HG02678 (cell line): ENCODE measurements at regions not wholly inside any gene's neighbourhood (a gene's known extent, or its start where the extent isn't known, plus 50 kb on each side); places are given as distances from the start of the nearest gene placed in this dataset.
A peak's percentile ranks its signal among the peaks of the same experiment; 100 is the strongest.
"Not testable (repeated sequence)": the region's sequence is repeated elsewhere in the genome, so short reads cannot be mapped to it uniquely, and the experiment has no call there.

Source experiments
- ATAC-seq: cut with Tn5 transposase; IDR thresholded peaks from one replicate; pipeline ENCODE4 v1.9.1; 2021; ENCODE audit warnings: mild to moderate bottlenecking, moderate library complexity; ENCODE audit not compliant: unreplicated experiment

DNA sequence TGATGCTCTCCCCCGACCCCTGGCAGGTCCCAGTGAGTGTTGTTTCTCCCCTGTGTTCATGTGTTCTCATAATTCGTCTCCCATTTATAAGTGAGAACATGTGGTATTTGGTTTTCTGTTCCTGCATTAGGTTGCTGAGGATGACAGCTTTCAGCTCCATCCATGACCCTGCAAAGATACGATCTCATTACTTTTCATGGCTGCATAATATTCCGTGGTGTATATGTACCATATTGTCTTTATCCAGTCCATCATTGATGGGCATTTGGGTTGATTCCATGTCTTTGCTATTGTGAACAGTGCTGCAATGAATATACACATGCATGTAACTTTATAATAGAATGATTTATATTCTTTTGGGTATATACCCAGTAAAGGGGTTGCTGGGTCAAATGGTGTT, 321.5 kb downstream of the EMP1 start:
- ATAC-seq: not testable (repeated sequence)

GRCh38 chr12:13509740-13510139, 313.2 kb downstream of the EMP1 start:
- no peak for ATAC-seq

DNA sequence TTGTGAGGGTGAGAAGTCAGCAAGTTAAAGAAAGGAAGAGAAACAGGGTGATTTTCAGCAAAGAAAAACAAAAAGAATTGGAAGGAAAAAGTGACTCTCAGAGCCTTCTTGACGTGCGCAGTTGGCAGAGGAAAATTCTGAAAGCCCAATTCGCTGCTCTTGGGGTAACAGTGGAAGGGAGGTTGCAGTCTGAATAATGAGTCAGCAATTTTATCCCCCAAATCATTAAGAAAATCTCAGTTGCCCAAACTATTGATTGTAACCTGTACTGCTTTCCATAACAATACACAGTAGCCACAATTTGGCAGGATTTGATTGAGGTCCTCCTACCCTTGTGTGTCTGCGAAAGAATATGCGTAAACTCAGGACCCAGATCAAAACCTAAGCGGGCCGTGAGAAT, 309.1 kb downstream of the EMP1 start:
- no peak for ATAC-seq

DNA sequence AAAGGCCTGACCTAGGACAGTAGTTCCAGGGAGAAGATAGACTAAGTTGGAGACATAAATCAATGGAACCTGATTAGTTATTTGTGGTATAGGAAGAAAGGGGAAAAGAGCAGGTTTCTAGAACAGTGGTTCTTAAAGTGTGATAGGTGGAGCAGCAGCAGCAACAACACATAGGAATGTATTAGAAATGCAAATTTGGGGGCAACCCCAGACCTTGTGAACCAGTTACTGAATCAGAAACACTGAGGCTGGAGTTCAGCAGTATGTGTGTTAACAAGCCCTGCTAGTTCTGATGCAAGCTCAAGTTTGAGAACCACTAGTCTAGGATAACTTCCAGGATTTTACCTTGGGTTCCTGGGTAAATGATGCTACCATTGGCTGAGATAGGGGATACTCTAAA, 308.7 kb downstream of the EMP1 start:
- no peak for ATAC-seq

- ATAC-seq: no peak
These were observed 308.2 kb downstream of the EMP1 start for GRCh38 chr12:13504736-13505135.

- no peak for ATAC-seq
These were observed 307.5 kb downstream of the EMP1 start for GRCh38 chr12:13504074-13504473.

DNA sequence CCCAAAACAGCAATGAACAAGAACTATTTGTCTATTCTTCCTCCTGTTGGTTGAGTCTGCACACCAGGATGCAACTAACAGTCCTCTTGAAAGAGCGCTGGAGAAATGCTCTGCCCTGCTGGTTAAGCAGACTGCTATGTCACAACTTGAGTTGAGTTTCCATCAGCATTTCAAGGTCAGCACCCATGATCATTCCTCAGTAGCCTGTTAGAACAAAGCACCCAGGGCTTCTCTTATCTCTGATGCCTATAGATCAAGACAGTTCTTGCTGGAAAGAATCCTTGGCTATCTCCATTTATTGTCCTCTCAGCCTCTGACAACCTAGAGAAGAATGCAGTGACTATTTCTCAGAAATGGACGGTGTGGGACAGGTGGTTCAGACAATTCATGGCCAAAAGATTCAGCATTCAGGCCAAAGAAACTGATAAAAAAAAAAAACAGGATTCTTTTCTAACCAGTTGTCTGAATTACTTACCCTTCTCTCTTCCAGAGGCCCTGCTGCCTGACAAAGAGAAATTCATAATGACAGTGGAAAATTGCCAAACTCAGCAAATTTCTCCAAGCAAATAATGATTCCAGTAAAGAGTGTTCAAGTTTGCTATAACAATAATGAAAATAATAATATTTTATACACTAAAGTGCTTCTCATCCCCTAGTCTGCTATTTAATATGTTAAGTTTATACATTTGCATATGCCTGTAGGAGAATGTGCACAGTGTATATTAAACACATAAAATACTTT, 306.7 kb downstream of the EMP1 start:
- no peak for ATAC-seq

GRCh38 chr12:13499008-13499407, 302.5 kb downstream of the EMP1 start:
- ATAC-seq: no peak

- no peak for ATAC-seq
These were observed 299.6 kb downstream of the EMP1 start for GRCh38 chr12:13496111-13496510.

DNA sequence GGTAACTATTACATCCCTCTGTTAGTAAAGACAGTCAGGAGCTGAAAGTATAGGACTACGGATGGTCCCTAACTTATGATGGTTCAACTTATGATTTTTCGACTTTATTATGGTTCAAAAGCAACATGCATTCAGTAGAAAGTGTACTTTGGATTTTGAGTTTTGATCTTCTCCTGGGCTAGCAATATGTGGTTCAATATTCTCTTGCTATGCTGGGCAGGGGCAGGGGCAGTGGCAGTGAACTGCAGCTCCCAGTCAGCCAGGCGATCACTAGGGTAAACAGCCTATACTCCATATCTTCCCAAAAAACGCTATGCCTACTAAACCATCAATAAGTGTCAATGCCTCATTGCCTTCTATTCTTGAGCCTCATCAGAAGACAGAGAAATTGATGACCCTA, 292.7 kb downstream of the EMP1 start:
- ATAC-seq: no peak

DNA sequence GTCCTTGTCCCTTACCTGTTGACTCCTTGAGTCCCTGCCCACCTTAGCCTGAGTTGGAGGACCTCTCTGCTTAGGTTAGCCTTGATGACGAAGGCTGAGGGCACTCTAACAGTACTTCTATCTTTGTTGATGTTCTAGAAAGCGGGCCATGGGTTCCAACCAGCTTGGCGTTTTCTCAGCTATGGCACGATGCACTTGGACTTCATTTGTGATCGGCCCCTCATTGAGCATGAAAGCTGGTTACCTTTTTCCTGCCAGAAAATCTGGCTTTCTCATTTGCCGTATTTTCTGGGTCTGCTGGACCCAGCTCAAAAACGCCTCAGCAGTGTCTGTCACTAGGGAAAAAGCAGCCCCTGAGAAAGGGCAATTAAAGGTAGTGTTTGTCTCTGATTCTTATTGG, 290.8 kb downstream of the EMP1 start:
- no peak for ATAC-seq

GRCh38 chr12:13486794-13487193, 290.3 kb downstream of the EMP1 start:
- no peak for ATAC-seq

DNA sequence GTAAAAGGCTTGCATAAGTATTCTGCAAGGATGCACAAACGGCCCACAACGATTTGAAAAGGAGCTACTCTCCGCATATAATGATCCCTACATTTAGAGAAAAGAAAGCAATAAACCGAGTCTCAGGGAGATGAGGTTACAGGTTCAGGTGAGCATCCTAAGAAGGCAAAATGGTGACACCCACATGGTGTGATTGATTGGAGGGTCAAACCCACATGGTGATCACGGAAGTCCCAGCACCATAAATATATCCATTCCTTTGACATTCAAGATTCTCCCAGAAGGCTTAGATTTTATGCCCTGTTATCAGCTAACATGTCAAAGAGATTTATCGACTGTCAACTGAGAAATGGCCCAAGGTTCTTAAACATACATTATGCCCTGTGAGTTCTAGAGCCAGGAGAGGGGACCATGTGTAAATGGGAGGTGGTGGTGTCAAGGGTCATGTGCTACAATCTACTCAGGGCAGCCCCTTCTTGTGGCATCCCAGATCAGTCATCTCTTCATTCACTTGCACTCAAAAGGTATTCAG, 282.2 kb downstream of the EMP1 start:
- ATAC-seq: no peak

DNA sequence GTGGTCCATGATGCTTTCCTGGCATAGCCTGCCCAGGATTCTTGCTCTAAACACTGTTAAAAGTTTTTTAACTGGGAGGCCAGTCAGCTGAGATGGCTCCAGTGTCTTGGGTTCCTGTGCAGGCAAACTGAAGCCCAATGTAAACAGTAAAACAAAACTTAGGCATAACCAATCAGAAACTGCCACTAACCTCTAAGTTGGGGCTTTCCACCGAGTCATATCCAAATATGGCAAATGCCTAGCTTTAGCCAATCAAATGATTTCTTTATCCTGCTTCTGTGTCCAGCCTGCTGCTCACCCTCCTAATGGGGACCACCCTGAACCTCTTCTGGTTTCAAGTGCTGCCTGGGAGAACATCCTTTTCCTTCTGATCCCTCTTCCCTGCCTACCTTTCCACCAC, 277.9 kb downstream of the EMP1 start:
- ATAC-seq: no peak

GRCh38 chr12:13472690-13473089, 276.2 kb downstream of the EMP1 start:
- peak; percentile 98 for ATAC-seq

DNA sequence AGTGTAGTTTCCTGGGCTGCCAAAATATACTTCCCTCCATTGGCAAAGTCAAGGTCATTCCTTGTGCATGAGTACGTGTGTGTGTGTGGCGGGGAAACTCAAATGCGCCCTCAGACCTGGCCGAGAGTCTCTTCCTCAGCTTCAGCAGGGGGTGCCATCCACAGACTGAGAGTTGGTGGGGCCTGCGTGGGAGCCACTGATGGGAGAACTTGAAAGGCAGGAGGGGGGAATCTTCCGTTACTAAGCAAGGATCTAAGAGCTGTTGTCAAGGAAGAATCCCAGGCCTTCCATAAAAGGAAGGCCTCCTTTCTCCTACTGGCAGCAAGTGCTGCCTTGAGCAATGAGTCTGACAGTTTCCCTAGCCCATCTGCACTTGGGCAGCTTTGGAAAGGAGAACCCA, 274.9 kb downstream of the EMP1 start:
- ATAC-seq: no peak

DNA sequence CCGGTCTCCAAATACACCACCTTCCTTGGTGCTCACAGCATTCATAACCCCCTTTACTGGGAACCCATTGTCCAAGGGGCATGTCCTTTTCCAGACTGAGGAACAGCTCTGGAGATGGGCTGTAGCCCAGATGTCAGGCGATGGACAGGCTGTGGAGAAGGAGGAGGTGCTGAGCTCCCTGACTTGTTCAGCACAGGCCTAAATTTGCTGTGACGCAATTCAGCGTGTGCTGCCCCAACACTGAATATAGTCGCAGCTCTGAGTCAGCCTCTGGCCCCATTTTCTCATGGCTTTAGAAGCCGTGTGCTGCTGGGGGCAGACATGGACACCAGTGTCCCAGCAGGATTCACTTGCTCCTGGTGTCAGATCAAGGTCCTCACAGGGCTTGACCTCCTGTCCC, 269.1 kb downstream of the EMP1 start:
- ATAC-seq: no peak

DNA sequence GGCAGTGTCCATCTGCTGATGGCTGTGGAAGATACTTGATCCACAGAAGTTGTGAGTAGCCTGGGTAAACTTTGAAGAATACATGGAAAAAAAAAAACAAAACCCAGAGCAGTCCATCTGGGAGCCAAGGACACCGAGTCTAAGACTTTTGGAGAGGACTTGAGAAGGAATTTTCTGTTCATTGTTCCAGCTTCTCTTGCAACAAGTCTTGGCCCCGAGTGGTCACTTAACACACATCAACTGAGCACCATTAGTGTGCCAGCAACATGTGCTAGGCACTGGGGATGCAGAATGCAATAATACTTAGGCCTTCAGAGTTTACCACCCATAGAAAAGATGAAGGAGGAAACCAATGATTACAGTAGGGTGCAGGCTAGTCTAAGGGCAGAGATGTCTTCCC, 266.7 kb downstream of the EMP1 start:
- no peak for ATAC-seq

DNA sequence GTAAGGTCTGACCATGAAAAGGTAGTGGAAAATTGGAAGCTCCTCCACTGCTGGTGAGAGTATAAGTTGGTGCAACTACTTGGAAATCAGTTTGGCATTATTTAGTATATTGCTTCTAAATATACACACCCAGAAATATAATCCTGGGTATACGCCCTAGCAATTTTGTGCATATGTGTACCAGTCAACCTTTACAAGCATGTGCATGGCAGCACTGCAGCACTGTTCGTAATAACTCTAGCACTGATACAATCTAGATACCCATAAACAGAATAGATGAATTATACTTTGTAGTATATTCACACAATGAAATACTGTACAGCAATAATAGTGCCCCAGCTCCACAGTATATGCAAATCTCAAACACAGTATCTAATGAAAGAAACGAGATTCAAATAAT, 265.9 kb downstream of the EMP1 start:
- ATAC-seq: no peak

GRCh38 chr12:13455778-13456144, 259.2 kb downstream of the EMP1 start:
- no peak for ATAC-seq

DNA sequence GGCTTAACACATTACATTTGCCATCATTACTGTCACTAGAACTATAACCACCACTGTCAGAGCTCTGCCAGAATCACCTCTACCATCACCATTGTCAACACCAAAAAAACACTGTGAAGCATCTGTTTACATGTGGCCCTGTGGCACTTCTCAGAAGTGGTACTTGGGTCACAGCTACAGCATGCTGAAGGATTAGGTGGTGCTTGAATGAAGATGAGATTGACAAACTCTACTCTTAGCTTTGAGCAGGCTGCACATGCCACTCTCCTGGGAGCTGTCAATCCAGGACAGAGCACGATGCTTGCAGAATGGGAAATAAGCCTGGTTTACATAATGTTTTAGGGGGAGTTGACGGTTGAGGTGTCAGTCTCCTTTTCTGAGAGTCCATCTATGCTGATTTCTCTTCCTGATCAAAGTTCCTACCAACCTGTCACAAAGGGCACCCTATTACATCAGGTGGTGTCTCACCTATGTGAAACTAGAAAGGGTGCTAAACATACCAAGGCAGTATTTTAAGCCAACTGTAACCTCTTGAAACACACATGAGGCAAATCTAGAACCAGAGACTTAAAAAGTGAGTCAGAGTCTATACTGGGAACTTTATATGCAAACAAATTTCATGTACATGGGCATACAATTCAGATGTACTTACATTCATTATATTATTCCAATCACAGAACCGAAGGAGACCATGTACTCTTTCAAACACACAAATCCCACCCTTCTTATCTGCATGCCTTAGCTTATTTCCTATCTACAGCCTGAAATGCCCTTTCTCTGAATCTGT, 258.7 kb downstream of the EMP1 start:
- no peak for ATAC-seq

- ATAC-seq: no peak
These were observed 256.5 kb downstream of the EMP1 start for GRCh38 chr12:13452955-13453570.
